HG02588 (cell line): ENCODE measurements at regions not wholly inside any gene's neighbourhood (a gene's known extent, or its start where the extent isn't known, plus 50 kb on each side); places are given as distances from the start of the nearest gene placed in this dataset.

Experiments used
- ATAC-seq: cut with Tn5 transposase; IDR thresholded peaks from one replicate; pipeline ENCODE4 v1.9.1; 2021; ENCODE audit warnings: mild to moderate bottlenecking, moderate library complexity; ENCODE audit not compliant: unreplicated experiment

DNA sequence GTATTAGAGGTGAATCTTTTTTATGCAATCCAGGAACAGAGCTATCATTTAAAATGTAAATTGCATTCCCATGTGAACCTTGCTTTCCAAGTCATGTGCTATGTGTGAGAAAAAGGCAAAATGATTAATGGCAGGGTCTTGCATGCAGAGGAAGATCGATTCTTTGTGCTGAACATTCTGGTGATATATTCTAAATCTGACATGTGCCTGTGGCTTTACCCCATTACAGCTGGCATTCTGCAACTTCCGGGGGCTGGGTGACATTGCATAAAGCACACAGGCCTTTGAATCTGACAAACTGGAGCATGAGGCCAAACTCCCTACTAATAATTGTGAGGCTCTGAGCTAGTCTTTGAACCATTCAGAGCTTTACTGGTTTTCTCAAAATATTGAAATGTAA lies 1449.7 kb downstream of the CDH8 start:
- ATAC-seq, result no peak

DNA sequence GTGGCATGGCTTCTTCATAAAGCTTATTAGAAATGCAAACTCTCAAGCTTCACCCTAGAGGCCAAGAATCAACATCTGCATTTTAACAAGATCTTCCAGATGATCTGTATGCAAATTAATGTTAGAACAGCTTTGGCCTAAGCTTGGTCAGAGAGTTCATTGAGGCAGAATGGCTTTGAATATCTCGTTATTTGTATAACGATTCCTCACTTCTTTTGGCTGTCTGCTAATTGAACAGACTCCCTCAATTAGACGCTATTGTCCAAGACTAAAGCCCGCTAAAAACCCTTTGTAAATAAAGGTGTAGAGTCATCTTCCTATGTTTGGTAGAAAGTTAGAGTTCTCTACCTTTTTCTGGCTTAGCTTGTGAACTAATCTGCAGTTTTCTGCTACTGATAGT lies 1453.7 kb downstream of the CDH8 start:
- ATAC-seq, result no peak

DNA sequence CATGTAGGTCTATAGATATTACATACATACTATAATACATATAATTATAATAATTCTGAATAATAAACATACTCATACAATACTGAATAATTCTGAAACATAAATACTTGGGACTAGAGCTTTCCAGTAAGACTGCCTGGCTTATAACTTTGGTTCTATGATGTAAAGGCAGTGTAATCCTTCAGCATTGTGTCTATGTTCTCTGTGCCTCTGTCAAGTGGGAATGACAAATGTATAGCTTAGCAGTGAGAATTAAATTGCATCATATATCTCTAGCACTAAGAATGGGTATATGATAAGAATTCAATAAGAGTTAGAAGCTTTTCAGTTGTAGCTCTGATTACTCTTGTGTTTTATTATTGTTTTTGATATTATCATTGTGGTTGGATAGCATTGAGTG lies 1469.3 kb downstream of the CDH8 start:
- ATAC-seq, result no peak

DNA sequence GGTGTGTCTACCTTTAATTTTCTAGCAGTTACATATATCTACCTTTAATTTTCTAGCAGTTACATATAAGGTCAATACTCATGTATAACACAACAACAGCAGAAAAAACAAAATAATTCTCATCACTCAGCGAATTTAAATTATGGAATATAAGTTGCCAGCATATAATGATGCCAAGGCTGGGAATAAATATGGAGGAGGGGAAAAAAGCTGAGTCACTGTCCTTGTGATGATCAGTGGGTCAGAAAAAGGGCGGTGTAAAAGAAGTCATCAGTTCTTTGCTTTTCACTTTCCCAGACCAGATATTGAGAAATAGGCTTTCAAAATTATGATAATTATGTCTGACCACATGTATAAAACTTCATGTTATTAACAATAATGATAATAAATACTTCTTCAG lies 1471.7 kb downstream of the CDH8 start:
- ATAC-seq, result no peak

DNA sequence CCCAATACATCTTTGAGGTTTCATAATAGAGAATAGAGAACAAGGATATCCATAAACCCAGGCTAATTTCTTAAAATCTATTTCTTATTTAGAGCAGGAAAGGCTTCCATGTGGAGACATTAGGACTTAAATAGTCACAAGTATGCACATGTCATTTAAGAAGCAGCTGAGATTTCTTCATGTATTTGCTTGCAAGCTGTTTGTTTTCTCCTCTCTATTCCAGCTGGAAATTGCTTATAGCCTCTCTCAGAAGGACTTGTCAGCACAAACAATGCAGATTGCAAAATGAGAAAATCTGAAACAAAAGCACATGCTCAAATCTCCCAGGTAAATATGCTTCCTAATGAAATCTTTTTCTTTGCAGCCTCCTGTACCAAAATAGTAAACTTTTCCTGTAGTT lies 1473.1 kb downstream of the CDH8 start:
- no peak for ATAC-seq

DNA sequence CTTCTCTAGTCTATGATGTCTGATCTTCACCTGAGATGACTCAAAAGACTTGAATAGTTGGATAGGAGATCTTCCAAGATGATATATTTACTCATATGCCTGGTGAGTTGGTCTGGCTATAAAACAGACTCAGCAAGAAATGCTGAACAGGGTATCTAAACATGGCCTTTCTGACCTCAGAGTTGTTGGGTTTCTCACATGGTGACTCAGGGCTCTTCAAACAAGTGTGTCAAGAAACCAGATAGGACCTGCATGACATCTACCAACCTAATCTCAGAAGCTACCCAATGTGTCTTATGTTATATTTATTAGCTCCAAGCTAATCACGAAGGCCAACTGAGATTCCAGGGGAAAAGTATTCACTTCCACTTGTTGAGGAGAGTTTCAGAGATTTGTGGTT lies 1477.3 kb downstream of the CDH8 start:
- no peak for ATAC-seq

DNA sequence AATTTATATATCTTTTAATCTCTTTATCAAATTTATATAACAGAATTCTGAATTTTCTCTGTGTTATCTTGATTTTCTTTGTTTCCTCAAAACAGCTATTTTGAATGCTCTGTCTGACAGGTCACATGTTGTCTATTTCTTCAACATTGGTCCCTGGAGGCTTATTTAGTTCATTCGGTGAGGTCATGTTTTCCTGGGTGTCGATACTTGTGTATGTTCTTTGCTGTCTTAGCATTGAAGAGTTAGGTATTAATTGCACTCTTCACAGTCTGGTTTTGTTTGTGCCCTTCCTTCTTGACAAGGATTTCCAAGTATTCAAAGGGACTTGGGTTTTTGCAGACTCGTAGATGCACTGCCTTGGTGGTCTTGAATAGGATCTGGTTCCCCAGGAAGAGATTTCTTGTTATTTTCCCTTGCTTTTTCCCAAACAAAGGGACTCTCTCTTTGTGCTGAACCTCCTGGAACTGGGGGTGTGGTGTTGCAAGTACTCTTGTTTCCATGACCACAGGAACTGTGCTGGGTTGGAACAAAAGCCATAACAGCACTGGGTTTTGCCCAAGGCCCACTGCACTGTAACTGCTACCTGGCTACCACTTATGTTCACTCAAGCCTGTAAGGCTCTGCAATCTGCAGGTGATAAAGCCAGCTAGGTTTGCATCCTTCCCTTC lies 1483.0 kb downstream of the CDH8 start:
- no peak for ATAC-seq

DNA sequence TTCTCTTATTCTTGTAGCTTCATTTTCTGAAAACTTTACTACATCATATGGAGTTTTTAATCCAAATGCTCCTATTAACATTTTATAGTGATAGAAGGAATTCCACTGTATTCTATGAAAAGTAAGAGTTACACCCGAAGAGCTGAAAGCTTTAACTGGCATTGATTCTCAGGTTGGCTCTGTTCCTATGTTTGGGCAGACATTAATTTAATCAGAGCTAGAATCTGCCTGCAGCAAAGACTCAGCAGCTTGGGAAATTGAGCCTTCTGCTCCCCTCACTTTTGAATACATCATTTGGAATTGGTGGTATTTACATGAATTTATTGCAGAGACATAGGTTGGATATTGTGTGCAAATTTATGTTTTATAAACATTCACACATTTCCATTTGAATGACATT lies 1494.7 kb downstream of the CDH8 start:
- ATAC-seq, result no peak

DNA sequence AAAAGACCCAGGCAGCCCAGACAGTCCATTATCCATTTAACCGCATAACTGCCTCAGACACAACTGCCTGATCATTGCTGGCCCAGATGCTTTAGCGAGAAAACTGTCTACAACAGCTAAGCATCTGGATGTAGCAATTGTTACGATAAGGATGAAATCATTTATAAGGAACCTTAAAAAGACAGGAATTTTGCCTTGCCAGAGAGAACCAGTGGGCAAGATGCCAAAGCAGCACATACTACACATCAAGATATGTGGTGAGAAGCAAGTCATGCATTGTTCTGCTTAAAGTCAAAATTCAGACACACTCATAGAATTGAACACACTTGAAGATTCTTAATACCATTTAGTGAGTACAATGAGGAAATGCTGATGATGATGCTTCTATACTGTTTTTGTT lies 1525.3 kb downstream of the CDH8 start:
- no peak for ATAC-seq

DNA sequence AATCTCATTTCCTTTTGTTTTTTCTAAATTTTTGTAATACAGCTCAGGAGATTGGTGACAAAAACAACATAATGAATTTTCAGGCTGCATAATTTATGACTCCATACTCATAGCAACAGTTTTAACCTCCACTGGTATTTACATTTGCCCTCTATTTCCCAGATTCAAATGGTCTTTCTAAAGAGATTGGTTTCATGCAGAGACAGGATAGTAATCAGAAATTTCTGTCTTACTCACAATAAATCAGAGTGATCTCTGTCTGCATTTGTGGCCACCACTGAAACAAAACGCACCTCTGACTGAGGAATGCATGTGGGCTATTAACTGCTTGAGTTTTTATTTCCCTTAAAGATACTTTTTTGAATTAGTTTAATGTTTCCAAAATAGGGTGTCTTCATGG lies 1526.0 kb downstream of the CDH8 start:
- no peak for ATAC-seq

DNA sequence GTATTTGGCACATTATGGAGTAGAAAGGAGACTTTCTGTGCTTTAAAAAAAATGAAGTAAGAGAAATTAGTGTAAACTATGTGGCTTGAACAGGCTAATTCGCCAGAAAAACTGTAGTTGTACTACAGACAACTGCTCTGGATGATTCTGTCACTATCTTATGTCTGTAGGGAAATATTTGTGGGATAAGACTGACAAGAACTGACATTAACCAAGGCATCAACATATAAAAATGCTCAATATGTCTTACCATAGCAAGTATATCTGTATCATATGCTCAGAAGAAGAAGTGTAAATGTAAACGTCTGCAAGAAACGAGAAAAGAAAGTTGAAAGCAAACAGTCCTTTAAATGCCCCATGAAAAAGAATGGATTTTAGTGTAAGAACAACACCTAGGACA lies 1545.0 kb downstream of the CDH8 start:
- no peak for ATAC-seq

DNA sequence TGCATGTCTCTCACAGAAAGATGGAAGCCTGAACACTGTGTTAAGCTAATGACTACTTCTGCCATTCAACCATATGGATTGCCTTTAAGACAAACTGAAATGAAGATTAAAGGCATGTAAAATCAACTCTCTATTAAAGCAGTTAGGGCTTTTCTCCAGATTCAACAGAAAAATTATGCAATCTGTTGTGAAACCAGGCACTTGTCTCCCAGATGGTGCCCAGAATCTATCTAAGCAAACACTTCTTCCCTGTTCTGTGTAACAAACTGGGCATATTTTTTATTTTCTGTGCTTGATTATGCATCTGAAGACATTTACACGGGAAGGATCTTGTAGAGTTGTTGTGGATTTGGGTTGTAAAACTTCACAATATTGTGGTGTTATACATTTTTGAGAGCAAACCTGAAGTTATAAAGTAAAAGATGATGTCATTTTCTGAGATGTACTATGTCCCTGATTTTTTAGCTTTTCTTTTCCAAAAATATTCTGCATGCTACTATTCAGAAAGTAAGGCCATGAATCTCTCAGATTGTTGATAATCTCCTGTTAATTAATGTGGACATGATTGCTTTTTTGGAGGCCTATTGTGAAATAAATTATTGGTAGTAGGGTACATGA lies 1550.3 kb downstream of the CDH8 start:
- no peak for ATAC-seq

DNA sequence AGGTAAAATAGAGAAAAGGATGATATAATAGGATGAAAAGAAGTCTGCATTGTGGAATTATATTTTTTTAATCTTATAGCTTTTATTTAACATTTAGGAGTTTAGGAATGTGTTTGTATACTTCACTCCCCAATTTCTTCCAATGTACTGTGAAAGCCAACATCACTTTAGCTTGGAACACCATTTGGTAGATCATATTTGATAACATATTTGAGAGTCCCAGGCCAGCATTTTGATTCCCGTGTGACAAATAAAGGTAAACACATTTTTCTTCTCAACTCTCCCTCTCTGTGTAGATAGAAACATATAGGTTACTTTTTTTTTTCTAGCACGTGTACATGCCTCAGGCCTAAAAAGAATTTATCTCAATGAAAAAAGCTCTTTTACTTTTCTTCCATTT lies 1551.3 kb downstream of the CDH8 start:
- ATAC-seq, result no peak

DNA sequence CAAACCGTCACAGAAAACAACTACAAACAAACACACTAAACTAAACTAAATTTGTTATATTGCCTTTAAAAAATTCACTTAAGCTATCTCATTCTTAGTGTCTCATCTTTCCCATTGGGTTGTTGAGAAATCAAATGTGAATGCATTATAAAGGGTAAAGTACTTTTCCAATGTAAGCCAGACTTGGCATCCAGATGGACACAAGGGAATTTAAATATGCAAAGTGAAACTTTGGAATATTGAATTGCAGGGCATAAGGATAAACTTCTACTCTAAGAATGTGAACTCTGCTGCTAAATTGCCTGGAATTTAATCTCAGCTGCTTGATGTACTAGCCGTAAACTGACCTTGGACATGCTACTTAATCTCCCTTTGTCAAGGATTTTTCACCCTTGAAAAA lies 1554.6 kb downstream of the CDH8 start:
- ATAC-seq, result no peak

DNA sequence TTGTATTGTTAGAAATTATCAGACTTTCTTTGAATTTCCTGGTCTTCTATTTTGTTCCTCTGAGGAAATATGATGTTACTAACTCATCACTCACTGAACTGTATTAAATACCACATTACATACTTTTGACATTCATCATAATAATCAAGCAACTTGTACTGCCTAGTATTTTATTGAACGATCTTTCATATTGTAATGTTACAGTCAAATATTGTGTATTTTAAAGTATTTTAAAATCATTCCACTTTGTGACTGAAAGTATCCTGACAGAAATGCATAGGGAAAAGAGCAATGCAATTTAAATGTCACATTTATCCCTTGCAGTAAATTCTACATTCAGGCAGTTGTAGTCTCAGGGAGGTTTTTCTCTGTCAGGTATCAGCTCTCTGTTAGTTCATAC lies 1557.4 kb downstream of the CDH8 start:
- ATAC-seq, result no peak

DNA sequence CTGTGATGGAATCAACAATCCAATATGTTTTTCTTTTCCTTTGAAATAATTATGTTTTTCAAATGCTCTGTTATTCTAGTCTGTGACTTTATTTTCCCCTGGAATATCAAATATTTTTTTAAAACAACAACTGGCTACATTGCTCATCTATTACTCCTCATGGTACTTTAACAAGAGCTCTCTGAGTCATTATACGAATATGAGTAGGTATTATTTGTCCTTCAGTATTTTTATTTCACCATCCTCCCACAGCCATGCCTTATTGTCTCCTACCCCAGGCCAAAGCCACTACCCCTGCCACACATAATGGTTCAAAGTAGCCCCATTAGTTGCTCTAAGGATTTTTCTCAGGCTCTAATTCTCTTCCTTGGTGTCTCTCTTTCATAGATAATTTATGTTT lies 1572.3 kb downstream of the CDH8 start:
- no peak for ATAC-seq

DNA sequence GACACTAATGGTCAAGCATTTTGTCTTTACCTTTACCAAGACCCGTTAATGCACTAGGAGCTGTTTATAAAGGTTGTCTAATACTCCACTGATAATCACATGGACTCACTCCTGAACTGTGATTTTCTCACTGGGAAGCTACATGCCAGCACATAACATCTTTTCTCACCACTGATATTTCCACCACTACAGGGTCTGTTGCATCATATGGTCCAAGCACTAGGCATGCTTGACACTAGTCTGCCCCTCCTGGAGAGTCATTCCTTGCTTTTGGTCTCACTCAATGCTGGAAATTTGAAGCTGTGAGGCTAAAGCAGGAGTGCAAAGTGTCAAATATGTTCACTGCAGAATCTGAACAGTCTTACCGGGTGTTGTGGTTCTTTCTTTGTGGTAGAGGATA lies 1576.8 kb downstream of the CDH8 start:
- no peak for ATAC-seq

DNA sequence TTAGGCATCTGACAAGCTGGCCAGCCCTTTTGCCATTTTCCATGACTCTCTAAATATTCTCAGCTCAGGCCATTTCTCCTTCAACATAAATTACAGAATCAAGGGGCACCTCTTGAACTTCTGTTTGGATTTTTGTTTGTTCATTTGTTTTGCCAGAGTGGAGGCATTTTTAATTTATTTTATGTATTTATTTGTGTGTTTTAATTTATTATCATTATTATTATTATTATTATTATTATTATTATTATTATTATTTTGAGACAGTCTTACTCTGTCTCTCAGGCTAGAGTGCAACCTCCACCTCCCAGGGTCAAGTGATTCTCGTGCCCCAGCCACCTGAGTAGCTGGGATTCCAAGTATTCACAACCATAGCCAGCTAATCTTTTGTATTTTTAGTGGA lies 1578.0 kb downstream of the CDH8 start:
- no peak for ATAC-seq

DNA sequence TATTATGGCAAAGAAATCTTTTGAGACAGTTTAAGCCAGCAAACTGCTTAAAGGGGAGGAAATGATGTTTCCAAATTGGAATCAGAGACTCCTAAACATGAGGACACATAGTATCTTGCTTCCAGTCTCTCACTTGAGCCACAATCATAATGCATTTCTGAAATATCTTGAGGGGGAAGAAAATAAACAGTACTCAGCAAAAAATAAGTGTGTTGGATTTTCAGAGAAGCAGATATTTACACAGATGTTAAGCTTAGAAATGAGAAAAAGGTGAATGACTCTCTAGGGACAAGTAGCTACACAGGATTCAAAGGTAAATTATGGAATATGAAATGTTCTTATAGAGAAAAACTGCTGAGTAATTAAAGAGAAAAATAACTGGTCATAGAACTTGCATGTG lies 1583.6 kb downstream of the CDH8 start:
- ATAC-seq, result no peak

DNA sequence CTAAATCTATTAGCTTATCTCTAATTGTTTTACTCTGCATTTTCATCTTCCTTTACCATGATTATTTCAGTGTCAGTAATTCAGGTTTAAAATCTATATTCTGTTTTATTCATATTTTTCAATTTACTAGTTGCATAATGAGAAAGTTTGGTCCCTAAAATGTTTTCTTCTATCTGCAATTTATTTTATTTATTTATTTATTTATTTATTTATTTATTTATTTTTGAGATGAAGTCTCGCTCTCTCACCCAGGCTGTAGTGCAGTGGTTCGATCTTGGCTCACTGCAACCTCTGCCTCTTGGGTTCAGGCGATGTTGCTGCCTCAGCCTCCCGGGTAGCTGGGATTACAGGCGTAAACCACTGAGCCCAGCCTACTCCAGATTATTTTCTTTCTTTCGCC lies 1597.3 kb downstream of the CDH8 start:
- ATAC-seq, result no peak

DNA sequence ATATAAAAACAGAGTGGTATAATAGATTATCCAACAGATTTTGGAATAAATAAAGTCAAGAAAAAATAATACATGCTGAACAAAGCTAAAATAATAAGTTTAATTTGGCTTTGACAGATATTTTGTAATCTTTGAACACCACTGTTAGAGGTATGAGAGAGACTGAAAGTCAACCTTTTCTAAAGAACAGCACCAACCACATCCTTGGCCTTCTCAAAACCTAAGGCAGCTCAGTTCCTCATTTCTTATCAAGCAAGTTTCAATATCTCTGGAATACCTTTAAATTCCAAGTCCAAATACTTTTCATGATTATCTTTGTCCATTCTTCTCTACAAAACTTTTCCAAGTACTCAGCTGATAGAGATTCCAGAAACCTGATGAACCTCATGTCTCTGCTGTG lies 1603.8 kb downstream of the CDH8 start:
- no peak for ATAC-seq

DNA sequence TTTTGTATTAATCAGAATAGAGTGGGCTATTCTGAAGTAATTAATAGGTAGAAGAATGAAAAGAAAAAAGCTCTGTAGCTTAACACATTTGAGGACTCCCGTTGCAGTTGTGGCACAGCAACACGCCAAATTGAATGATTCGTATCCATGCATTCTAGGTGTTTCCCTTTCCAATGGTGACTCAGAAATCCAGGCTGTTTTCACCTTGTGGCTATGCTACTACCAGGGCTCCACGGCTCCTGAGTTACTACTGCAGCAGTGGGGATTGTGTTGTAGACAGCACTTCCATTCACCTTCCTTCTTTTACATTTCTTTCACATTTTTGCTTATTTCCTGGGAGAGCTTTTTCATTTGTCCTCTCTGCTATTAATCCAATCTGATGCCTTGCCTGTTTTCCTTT lies 1616.4 kb downstream of the CDH8 start:
- ATAC-seq, result no peak

DNA sequence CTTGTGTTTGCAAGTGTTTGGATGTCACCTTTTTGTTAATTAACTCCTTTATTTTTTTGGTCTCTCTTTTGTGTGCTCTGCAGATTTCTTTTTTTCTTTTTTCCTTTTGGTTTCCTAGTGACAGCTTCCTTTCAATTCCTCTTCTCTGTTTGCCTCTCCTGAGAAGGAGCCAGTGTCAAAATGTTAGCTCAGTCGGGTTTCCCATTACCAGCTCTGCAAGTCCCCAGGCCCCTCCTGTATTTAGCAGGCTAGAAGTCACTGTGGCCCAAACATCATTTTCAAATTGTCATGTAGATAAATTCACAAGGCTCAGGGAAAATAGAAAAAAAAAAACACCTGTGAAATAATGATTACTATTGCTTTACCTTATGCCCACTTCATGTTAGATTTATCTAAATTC lies 1621.6 kb downstream of the CDH8 start:
- no peak for ATAC-seq
